Testis (tissue), 2 donors: ENCODE measurements at regions not wholly inside any gene's neighbourhood (a gene's known extent, or its start where the extent isn't known, plus 50 kb on each side); places are given as distances from the start of the nearest gene placed in this dataset.

Experiments
- POLR2A ChIP-seq: fragments of 450-650 bp; IDR thresholded peaks from one replicate; pipeline ENCODE4 v1.6.1; 2017; ENCODE audit warnings: antibody characterized with exemption, mild to moderate bottlenecking, moderate library complexity
- TF ChIP-seq, protein P1 (sequence below), 3 experiments: fragments of 450-650 bp in 2 of 3; fragments of 200-600 bp in 1 of 3; sonication (generic) in 1 of 3; IDR thresholded peaks; one replicate each; pipeline ENCODE4 v1.5.1; 2016 to 2019; ENCODE audit warnings: antibody characterized with exemption in 3 of 3, mild to moderate bottlenecking in 2 of 3, moderate library complexity in 1 of 3

DNA sequence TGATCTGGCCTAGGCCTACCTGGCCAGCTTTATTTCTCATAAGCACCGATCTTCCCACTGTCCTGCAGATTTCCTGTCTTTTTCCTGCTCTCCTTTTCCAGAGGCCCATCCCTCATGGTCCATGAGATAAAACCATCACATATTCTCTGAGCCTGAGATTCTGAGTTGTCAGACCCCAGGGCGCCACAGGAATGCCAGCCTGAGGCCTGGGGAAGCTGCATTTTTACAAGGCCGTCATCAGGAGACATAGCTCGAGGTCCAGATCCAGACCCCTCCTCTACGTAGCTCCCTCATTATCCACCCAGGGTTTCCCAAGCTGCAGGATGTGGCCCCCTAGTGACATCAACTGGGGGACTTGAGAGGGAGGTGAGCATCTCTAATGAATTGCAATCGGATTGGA, 204.3 kb downstream of the ATPSCKMT start:
- TF ChIP-seq, protein P1, sequence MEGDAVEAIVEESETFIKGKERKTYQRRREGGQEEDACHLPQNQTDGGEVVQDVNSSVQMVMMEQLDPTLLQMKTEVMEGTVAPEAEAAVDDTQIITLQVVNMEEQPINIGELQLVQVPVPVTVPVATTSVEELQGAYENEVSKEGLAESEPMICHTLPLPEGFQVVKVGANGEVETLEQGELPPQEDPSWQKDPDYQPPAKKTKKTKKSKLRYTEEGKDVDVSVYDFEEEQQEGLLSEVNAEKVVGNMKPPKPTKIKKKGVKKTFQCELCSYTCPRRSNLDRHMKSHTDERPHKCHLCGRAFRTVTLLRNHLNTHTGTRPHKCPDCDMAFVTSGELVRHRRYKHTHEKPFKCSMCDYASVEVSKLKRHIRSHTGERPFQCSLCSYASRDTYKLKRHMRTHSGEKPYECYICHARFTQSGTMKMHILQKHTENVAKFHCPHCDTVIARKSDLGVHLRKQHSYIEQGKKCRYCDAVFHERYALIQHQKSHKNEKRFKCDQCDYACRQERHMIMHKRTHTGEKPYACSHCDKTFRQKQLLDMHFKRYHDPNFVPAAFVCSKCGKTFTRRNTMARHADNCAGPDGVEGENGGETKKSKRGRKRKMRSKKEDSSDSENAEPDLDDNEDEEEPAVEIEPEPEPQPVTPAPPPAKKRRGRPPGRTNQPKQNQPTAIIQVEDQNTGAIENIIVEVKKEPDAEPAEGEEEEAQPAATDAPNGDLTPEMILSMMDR (IDR thresholded peaks at IDR 0.05): no peak
- TF ChIP-seq POLR2A: no peak
